ENCODE measurements at regions not wholly inside any gene's neighbourhood (a gene's known extent, or its start where the extent isn't known, plus 50 kb on each side); places are given as distances from the start of the nearest gene placed in this dataset.

DNA sequence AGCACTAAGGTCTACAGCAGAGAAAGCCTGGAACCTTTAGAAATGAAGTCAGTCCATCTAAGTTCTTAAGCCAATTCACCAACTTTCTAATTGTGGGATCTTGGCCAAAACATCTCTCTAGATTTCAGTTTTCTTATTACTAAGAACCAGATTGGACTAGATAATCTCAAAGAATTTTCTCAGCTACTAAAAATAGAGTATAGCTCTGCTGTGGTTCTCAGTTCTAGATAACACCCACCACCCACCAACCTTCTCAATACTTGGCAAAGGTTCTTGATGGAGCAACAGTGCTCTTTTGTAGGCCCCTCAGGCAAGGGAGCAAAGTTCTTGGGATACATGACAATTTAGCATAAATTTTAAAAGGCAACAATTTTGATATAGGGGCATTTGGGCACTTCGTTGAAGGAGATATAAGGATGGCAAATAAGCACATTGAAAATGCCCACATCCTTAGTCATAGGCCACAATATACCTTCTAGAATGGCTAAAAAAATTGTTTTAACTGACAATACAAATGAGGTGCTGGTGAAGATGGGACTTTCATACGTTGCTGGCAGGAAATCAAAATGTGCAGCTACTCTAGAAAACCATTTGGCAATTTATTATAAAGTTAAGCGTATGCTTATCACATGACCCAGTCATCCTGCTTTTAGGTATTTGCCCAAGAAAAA lies 74.4 kb upstream of the TMEM132E start (continued):
- TF ChIP-seq ZNF197 (CRISPR knock-in tag; IDR thresholded peaks at IDR 0.05; ENCODE audit: low read depth) (no peak), TEAD2 (tag; IDR thresholded peaks at IDR 0.05) (no peak), ZNF76 (CRISPR knock-in tag; IDR thresholded peaks at IDR 0.05; ENCODE audit: borderline replicate concordance) (no peak), JUND (IDR thresholded peaks at IDR 0.05; ENCODE audit: borderline replicate concordance, low read depth, low read length) (no peak), JUND (tag; IDR thresholded peaks at IDR 0.05; ENCODE audit: borderline replicate concordance, low read depth, low read length) (no peak), TSC22D4 (tag; IDR thresholded peaks at IDR 0.05) (no peak), ZNF12 (CRISPR knock-in tag; IDR thresholded peaks at IDR 0.05) (no peak), CCNT2 (IDR thresholded peaks at IDR 0.05; ENCODE audit: borderline replicate concordance, extremely low read depth, insufficient read length, low read depth, low read length) (no peak), HSF4 (CRISPR knock-in tag; IDR thresholded peaks at IDR 0.05; ENCODE audit: borderline replicate concordance) (no peak), CREM (IDR thresholded peaks at IDR 0.05; ENCODE audit: low read depth) (no peak)

DNA sequence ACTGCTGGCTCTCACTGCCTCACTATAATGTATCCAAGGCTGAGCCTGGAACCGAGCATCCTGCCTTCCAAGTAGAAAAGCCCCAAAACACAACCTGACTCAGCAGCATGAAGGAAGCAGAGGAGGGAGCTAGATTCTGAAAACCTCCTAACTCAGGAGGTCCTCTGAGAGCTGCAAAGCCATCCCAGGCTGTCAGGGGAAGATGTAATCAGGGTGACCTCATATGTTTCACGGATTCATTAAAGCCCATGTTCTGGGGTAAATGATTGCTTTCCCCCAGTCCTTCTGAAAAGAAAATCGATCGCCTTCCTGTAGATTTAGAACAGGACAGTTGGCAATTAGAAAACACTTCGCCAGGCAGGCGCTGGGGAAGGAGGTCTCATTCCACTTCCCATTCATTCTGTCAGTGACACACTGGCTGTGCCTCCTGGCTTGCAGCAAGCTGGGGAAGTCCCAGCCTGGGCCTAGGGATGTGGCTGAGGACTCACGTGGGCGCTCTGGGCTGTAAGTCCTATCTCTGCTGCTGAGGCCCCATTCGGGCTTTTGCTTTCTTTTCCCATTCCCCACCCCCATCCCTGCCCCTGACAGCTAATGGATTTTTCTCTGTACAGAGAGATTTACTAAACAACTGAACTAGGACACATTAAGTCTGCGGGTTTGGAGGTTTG lies 75.7 kb upstream of the TMEM132E start:
- CTCF ChIA-PET (ENCODE audit: low intra/inter-chr PET ratio): no interaction called here
- H3K27ac ChIP-seq (ENCODE audit: extremely low read depth, low read depth, low read length): no peak overlapping the region
- 1% methylated on average over 10 of the region's 10 CpGs for WGBS (ENCODE audit: insufficient coverage, low coverage, missing lambda C conversion rate)
- no peak overlapping the region for H3K9ac ChIP-seq (ENCODE audit: insufficient read depth in 1 of 2, low read depth in 2 of 2, low read length in 2 of 2)
- DNase-seq (ENCODE audit: extremely low read depth in 1 of 4, low spot score in 3 of 4): no peak
- no peaks in the 10 kb centered on the region for H3K79me2 ChIP-seq (ENCODE audit: control insufficient read depth, insufficient read depth, low read length)
- H3K27me3 ChIP-seq (ENCODE audit: control insufficient read depth in 2 of 2, insufficient read depth in 2 of 2, low read length in 2 of 2): no peaks in the 10 kb centered on the region
- H3K9me1 ChIP-seq (ENCODE audit: control insufficient read depth, insufficient read depth, low read length): no peaks in the 10 kb centered on the region
- no peaks in the 10 kb centered on the region for H3K9me3 ChIP-seq (replicated peaks; ENCODE audit: control insufficient read depth, insufficient read depth, low read depth, low read length)
- intact Hi-C loops (cut with micrococcal nuclease): no loop called here
- peaks cover 3% of the 10 kb centered on the region; the same call in 1 of the 2 replicates for H4K20me1 ChIP-seq (replicated peaks; ENCODE audit: control insufficient read depth, insufficient read depth, low read length)
- BruUV-seq (replicated peaks): no TSS peak
- H3K4me2 ChIP-seq (ENCODE audit: insufficient read depth, low read length): no peak overlapping the region
- no peak for ATAC-seq
- no peaks in the 10 kb centered on the region for H3K4me1 ChIP-seq (replicated peaks in 1 of 2; ENCODE audit: control insufficient read depth in 2 of 2, insufficient read depth in 2 of 2, low read length in 2 of 2)
- POLR2A ChIA-PET: interaction anchor here (0.6 to 1.2 kb wide), 2 partner anchors 11 to 48 kb away, joined by 3 read pairs; no protein-coding TSS in a partner anchor
- H3K36me3 ChIP-seq (ENCODE audit: control insufficient read depth, insufficient read depth, low read length): no peaks in the 10 kb centered on the region
- H2AFZ ChIP-seq (ENCODE audit: low read depth, low read length): no peak overlapping the region
- no peak for FAIRE-seq
- H3K4me3 ChIP-seq: no peak overlapping the region
- in situ Hi-C loops (cut with MboI): no loop called here
- TF ChIP-seq PHF20 (IDR thresholded peaks at IDR 0.05; ENCODE audit: partially characterized antibody) (no peak), PTRF (tag; IDR thresholded peaks at IDR 0.05) (no peak), ERF (CRISPR knock-in tag; IDR thresholded peaks at IDR 0.05) (no peak), C11orf30 (IDR thresholded peaks at IDR 0.05; ENCODE audit: low read depth) (no peak), PCBP2 (IDR thresholded peaks at IDR 0.05; ENCODE audit: low read depth, low read length, poor library complexity, severe bottlenecking) (no peak), FOSL1 (tag; conservative IDR thresholded peaks at IDR 0.05) (no peak), BRD9 (IDR thresholded peaks at IDR 0.05; ENCODE audit: low read depth, partially characterized antibody) (no peak), HIVEP1 (CRISPR knock-in tag; IDR thresholded peaks at IDR 0.05) (no peak), NR2C2 (CRISPR knock-in tag; IDR thresholded peaks at IDR 0.05) (no peak), NR2C2 (tag; IDR thresholded peaks at IDR 0.05) (no peak), KDM2B (CRISPR knock-in tag; IDR thresholded peaks at IDR 0.05) (no peak)
